GM23338 (cell line): ENCODE measurements at regions not wholly inside any gene's neighbourhood (a gene's known extent, or its start where the extent isn't known, plus 50 kb on each side); places are given as distances from the start of the nearest gene placed in this dataset.

Source experiments
- CREB1 ChIP-seq: fragments of 250-450 bp; sonication (Bioruptor Pico); IDR thresholded peaks from 2 replicates; pipeline ENCODE4 v1.5.0; 2020; ENCODE audit warnings: low read depth, mild to moderate bottlenecking, moderate library complexity
- EZH2phosphoT487 ChIP-seq: fragments of 200-600 bp; sonication (generic); IDR thresholded peaks from one replicate; pipeline ENCODE4 v1.8.1; 2018; ENCODE audit warnings: antibody characterized with exemption; ENCODE audit not compliant: unreplicated experiment
- NANOG ChIP-seq: IDR thresholded peaks from 2 replicates; pipeline ENCODE4 v1.6.1; 2016; ENCODE audit warnings: antibody characterized with exemption, borderline replicate concordance
- REST ChIP-seq: IDR thresholded peaks from one replicate; pipeline ENCODE4 v1.6.1; 2018; ENCODE audit warnings: antibody characterized with exemption; ENCODE audit not compliant: unreplicated experiment
- ZNF114 ChIP-seq: fragments of 250-450 bp; sonication (Bioruptor Pico); IDR thresholded peaks from 2 replicates; pipeline ENCODE4 v1.5.0; 2020; ENCODE audit warnings: mild to moderate bottlenecking, moderate library complexity
- ZNF462 ChIP-seq: fragments of 250-450 bp; sonication (Bioruptor Pico); IDR thresholded peaks from 2 replicates; pipeline ENCODE4 v1.5.0; 2020; ENCODE audit warnings: mild to moderate bottlenecking, moderate library complexity

DNA sequence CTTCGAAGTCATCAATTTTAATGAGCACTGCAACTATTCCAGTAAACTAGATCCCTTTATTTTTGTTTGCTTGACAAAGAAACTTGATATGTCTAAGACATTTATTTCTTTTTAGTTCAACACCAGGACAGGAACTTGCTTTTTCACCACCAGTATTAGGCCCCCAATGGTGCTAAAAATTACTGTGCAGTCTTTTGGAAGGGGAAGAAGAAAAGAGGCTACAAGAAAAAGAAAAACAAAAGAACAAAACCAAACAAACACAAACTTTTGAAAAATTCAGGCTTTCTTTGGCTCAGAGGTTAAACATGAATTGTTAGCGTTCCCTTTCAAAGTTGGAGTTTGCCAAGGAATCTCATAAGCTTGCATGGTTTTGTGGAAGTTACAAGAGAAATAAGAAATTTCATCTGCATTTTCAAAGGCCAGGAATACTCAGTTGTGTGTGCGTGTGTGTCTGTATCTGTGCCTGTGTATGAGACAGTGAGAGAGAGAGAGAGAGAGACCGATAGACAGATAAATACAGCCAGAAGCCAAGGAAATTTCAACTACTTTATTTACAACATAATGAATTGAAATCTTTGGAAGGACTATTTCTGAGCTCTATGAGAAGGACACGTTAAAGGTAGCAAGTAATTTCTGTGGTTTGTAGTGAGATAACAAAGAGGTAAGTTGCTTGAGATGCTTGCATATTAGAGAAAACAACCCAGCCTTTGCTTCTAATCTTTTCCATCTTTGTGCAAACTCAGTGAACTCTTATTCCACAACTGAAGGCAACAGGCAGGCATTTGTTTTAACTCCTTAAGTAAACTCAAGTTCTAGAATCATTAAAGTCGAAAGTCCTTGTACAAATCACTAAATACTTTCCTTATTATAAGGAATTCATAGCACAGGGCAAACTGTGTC, 171.0 kb upstream of the CITED2 start (continued):
- TF ChIP-seq ZNF462 (CRISPR knock-in tag) (no peak), NANOG (no peak), ZNF114 (no peak), EZH2phosphoT487 (no peak), CREB1 (CRISPR knock-in tag) (no peak), REST (no peak)
